Tibial artery (tissue), 4 donors: ENCODE measurements at regions not wholly inside any gene's neighbourhood (a gene's known extent, or its start where the extent isn't known, plus 50 kb on each side); places are given as distances from the start of the nearest gene placed in this dataset.

ENCODE experiments used
- DNase-seq, 2 donors: peaks; one replicate each; pipeline ENCODE4 v3.0.0-alpha.2; 2019
- H3K27ac ChIP-seq, 2 donors: fragments of 200-600 bp; sonication (generic) in 1 of 2; 1 replicate in 1 of 2; 2 replicates in 1 of 2; pipeline ENCODE4 v1.5.1; 2018 to 2019; ENCODE audit warnings: mild to moderate bottlenecking in 1 of 2
- H3K27me3 ChIP-seq, 2 donors: fragments of 200-600 bp; sonication (generic) in 1 of 2; one replicate each; pipeline versions ENCODE4 v1.5.1 to v1.6.0; 2016 to 2019
- H3K36me3 ChIP-seq, 3 donors: fragments of 200-600 bp; sonication (generic) in 2 of 3; one replicate each; pipeline ENCODE4 v1.5.1; 2016 to 2019; ENCODE audit warnings: mild to moderate bottlenecking in 2 of 3
- H3K4me1 ChIP-seq, 4 donors: fragments of 200-600 bp; sonication (generic) in 2 of 4; 1 replicate in 3 of 4; 2 replicates in 1 of 4; pipeline ENCODE4 v1.5.1; 2016 to 2019
- H3K4me3 ChIP-seq, 2 donors: fragments of 200-600 bp; sonication (generic) in 1 of 2; 1 replicate in 1 of 2; 2 replicates in 1 of 2; pipeline ENCODE4 v1.5.1; 2018 to 2019; ENCODE audit warnings: mild to moderate bottlenecking in 2 of 2
- H3K9me3 ChIP-seq, 3 donors: fragments of 200-600 bp; sonication (generic) in 1 of 3; one replicate each; pipeline ENCODE4 v1.5.1; 2016 to 2019
- CTCF ChIP-seq, 2 experiments: fragments of 200-600 bp in 1 of 2; fragments of 450-650 bp in 1 of 2; IDR thresholded peaks; one replicate each; pipeline ENCODE4 v1.5.1; 2017 to 2019; ENCODE audit warnings: antibody characterized with exemption in 2 of 2, mild to moderate bottlenecking in 1 of 2, moderate library complexity in 1 of 2
- intact Hi-C: fragments of 100-400 bp; cut with DNase I; formaldehyde crosslinking; loops from one replicate; pipeline ENCODE4 v1.15.0; 2023; ENCODE audit warnings: low total_unique reads

- intact Hi-C loops, result no loop called here
- no peak for TF ChIP-seq CTCF (IDR thresholded peaks at IDR 0.05)
- Histone ChIP-seq H3K27ac (no peak overlapping the region), H3K4me3 (no peak overlapping the region), H3K36me3 (no peaks in the 10 kb centered on the region), H3K27me3 (no peaks in the 10 kb centered on the region), H3K4me1 (no peaks in the 10 kb centered on the region), H3K9me3 (peaks cover 0 to 13% (median 8%) of the 10 kb centered on the region in 3 donors)
- DNase-seq, result no peak
Observed at GRCh38 chrX:39883666-39884065, 214.1 kb downstream of the BCOR start.

- no peaks in the 10 kb centered on the region for H3K36me3 ChIP-seq
- H3K4me3 ChIP-seq, result no peak overlapping the region
- no peaks in the 10 kb centered on the region for H3K4me1 ChIP-seq
- intact Hi-C loops, result no loop called here
- no peaks in the 10 kb centered on the region for H3K27me3 ChIP-seq
- TF ChIP-seq CTCF (IDR thresholded peaks at IDR 0.05), result no peak
- H3K9me3 ChIP-seq, result peaks cover 0 to 13% (median 8%) of the 10 kb centered on the region in 3 donors
- no peak for DNase-seq
- no peak overlapping the region for H3K27ac ChIP-seq
Observed at GRCh38 chrX:39886282-39886681, 211.5 kb downstream of the BCOR start.

GRCh38 chrX:39888730-39889129, 209.0 kb downstream of the BCOR start:
- no peak for TF ChIP-seq CTCF (IDR thresholded peaks at IDR 0.05)
- H3K36me3 ChIP-seq, result no peaks in the 10 kb centered on the region
- no peaks in the 10 kb centered on the region for H3K4me1 ChIP-seq
- H3K27me3 ChIP-seq, result no peaks in the 10 kb centered on the region
- no peak overlapping the region for H3K27ac ChIP-seq
- intact Hi-C loops, result no loop called here
- H3K4me3 ChIP-seq, result no peak overlapping the region
- DNase-seq, result no peak
- peaks cover 0 to 9% (median 5%) of the 10 kb centered on the region in 3 donors for H3K9me3 ChIP-seq

DNA sequence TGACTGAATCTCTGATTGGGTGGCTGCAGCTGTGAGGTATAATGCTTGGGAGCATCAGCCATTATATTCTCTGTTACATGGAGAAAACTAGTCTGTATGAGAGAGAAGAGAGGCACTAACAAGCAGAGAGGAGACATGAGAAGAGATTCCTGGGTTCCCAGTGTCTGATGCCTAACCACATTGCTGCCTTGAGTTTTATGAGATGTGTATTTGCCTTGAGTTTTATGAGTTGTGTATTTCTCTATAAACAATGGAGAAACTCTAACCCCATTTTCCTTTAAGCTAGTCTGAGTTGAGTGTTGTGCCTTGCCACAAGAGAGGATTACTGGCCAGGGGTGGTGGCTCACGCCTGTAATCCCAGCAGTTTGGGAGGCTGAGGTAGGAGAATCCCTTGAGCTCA, 208.1 kb downstream of the BCOR start:
- DNase-seq, result no peak
- no peak for TF ChIP-seq CTCF (IDR thresholded peaks at IDR 0.05)
- Histone ChIP-seq H3K27me3 (no peaks in the 10 kb centered on the region), H3K4me1 (no peaks in the 10 kb centered on the region), H3K4me3 (no peak overlapping the region), H3K27ac (no peak overlapping the region), H3K9me3 (peaks cover 0 to 9% (median 5%) of the 10 kb centered on the region in 3 donors), H3K36me3 (no peaks in the 10 kb centered on the region)
- intact Hi-C loops, result no loop called here

GRCh38 chrX:39890807-39891206, 207.0 kb downstream of the BCOR start:
- TF ChIP-seq CTCF (IDR thresholded peaks at IDR 0.05), result no peak
- intact Hi-C loops, result no loop called here
- Histone ChIP-seq H3K27ac (no peak overlapping the region), H3K36me3 (no peaks in the 10 kb centered on the region), H3K9me3 (peaks cover 0 to 4% (median 4%) of the 10 kb centered on the region in 3 donors), H3K4me1 (peaks cover 0 to 4% (median 0%) of the 10 kb centered on the region in 4 donors), H3K4me3 (no peak overlapping the region), H3K27me3 (no peaks in the 10 kb centered on the region)
- DNase-seq, result no peak

- intact Hi-C loops, result no loop called here
- no peak overlapping the region for H3K4me3 ChIP-seq
- H3K36me3 ChIP-seq, result no peaks in the 10 kb centered on the region
- H3K4me1 ChIP-seq, result peaks cover 0 to 4% (median under 1%) of the 10 kb centered on the region in 4 donors
- no peaks in the 10 kb centered on the region for H3K9me3 ChIP-seq
- H3K27me3 ChIP-seq, result no peaks in the 10 kb centered on the region
- no peak for TF ChIP-seq CTCF (IDR thresholded peaks at IDR 0.05)
- no peak for DNase-seq
- no peak overlapping the region for H3K27ac ChIP-seq
Observed at GRCh38 chrX:39891781-39892180, 206.0 kb downstream of the BCOR start.
